Vagina (tissue), 2 donors: ENCODE measurements at regions not wholly inside any gene's neighbourhood (a gene's known extent, or its start where the extent isn't known, plus 50 kb on each side); places are given as distances from the start of the nearest gene placed in this dataset.

Source experiments
- POLR2AphosphoS5 ChIP-seq, 2 donors: sonication (generic); formaldehyde crosslinking; IDR thresholded peaks; one replicate each; pipeline ENCODE4 v1.9.0; 2017; ENCODE audit warnings: antibody characterized with exemption in 2 of 2, mild to moderate bottlenecking in 2 of 2, low read depth in 1 of 2; ENCODE audit not compliant: insufficient read depth in 1 of 2
- TF ChIP-seq, protein P1 (sequence below), 3 experiments: fragments of 450-650 bp in 2 of 3; fragments of 200-600 bp in 1 of 3; sonication (generic) in 1 of 3; IDR thresholded peaks; one replicate each; pipeline ENCODE4 v1.5.1; 2017 to 2019; ENCODE audit warnings: antibody characterized with exemption in 3 of 3, mild to moderate bottlenecking in 2 of 3, moderate library complexity in 2 of 3

DNA sequence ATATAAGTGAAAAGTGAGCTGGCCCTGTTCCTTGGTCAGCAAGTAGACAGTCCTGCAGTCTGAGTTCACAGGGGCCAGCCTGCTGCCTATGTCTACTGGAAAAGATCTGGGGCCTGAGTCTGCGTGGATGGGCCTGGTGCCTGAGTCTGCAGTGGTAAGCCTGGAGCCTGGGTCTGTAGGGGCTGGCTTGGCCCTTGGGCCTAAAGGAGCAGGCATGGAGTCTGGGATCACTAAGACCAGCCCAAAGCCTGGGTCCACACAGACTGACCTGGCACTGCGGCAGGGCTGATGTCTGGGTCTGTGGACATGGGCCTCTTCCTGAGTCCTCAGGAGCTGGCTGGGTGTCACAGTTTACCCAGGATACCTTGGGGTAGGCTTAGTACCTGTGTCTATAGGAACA lies 95.4 kb downstream of the KLHL28 start:
- TF ChIP-seq, protein P1, sequence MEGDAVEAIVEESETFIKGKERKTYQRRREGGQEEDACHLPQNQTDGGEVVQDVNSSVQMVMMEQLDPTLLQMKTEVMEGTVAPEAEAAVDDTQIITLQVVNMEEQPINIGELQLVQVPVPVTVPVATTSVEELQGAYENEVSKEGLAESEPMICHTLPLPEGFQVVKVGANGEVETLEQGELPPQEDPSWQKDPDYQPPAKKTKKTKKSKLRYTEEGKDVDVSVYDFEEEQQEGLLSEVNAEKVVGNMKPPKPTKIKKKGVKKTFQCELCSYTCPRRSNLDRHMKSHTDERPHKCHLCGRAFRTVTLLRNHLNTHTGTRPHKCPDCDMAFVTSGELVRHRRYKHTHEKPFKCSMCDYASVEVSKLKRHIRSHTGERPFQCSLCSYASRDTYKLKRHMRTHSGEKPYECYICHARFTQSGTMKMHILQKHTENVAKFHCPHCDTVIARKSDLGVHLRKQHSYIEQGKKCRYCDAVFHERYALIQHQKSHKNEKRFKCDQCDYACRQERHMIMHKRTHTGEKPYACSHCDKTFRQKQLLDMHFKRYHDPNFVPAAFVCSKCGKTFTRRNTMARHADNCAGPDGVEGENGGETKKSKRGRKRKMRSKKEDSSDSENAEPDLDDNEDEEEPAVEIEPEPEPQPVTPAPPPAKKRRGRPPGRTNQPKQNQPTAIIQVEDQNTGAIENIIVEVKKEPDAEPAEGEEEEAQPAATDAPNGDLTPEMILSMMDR (IDR thresholded peaks at IDR 0.05), result no peak
- no peak for TF ChIP-seq POLR2AphosphoS5 (IDR thresholded peaks at IDR 0.05; ENCODE audit: insufficient read depth in 1 of 2, low read depth in 1 of 2)
